ENCODE measurements at regions not wholly inside any gene's neighbourhood (a gene's known extent, or its start where the extent isn't known, plus 50 kb on each side); places are given as distances from the start of the nearest gene placed in this dataset.

DNA sequence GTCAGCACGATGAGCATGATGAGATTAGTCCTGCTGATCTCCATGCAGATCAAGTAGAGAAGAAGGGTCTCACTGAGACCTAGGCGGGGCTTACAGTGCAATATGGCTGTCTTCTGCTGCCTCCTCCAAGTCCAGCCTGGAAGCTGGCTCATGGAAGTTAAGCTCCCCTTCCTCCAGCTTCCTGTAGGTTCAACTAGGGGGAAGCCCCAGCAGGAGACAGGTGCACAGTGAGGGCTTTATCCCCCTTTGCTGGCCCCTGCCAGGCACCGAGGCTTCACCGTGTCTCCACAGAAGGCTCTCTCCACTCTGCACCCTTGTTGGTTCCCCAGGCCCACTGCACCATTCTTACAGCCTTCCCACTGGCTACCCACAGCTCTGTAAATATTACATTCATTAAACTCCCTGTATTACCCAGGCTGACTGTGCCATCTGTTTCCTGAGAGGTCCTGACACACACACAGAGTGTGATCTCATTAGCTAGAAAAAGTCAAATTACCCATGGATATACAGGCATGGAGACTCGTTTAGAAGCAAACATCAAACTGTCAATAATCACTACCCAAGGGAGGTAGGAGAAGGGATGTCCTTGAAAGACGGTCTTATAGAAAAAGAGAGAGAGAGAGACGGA, 90.4 kb downstream of the SLC2A10 start:
- TF ChIP-seq ZNF8 (CRISPR knock-in tag; IDR thresholded peaks at IDR 0.05) (no peak), PPARA (CRISPR knock-in tag; IDR thresholded peaks at IDR 0.05; ENCODE audit: borderline replicate concordance) (no peak), ZNF70 (CRISPR knock-in tag; IDR thresholded peaks at IDR 0.05) (no peak), RARB (CRISPR knock-in tag; IDR thresholded peaks at IDR 0.05) (no peak), ZNF565 (CRISPR knock-in tag; conservative IDR thresholded peaks at IDR 0.05; ENCODE audit: low read depth) (no peak), CSDC2 (CRISPR knock-in tag; IDR thresholded peaks at IDR 0.05) (no peak), ARNTL (CRISPR knock-in tag; IDR thresholded peaks at IDR 0.05; ENCODE audit: borderline replicate concordance, low read depth) (no peak), ZFP3 (CRISPR knock-in tag; IDR thresholded peaks at IDR 0.05) (no peak)
- TF ChIP-seq, protein P1, sequence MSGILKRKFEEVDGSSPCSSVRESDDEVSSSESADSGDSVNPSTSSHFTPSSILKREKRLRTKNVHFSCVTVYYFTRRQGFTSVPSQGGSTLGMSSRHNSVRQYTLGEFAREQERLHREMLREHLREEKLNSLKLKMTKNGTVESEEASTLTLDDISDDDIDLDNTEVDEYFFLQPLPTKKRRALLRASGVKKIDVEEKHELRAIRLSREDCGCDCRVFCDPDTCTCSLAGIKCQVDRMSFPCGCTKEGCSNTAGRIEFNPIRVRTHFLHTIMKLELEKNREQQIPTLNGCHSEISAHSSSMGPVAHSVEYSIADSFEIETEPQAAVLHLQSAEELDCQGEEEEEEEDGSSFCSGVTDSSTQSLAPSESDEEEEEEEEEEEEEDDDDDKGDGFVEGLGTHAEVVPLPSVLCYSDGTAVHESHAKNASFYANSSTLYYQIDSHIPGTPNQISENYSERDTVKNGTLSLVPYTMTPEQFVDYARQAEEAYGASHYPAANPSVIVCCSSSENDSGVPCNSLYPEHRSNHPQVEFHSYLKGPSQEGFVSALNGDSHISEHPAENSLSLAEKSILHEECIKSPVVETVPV (CRISPR knock-in tag; IDR thresholded peaks at IDR 0.05): no peak
- TF ChIP-seq, protein P2, sequence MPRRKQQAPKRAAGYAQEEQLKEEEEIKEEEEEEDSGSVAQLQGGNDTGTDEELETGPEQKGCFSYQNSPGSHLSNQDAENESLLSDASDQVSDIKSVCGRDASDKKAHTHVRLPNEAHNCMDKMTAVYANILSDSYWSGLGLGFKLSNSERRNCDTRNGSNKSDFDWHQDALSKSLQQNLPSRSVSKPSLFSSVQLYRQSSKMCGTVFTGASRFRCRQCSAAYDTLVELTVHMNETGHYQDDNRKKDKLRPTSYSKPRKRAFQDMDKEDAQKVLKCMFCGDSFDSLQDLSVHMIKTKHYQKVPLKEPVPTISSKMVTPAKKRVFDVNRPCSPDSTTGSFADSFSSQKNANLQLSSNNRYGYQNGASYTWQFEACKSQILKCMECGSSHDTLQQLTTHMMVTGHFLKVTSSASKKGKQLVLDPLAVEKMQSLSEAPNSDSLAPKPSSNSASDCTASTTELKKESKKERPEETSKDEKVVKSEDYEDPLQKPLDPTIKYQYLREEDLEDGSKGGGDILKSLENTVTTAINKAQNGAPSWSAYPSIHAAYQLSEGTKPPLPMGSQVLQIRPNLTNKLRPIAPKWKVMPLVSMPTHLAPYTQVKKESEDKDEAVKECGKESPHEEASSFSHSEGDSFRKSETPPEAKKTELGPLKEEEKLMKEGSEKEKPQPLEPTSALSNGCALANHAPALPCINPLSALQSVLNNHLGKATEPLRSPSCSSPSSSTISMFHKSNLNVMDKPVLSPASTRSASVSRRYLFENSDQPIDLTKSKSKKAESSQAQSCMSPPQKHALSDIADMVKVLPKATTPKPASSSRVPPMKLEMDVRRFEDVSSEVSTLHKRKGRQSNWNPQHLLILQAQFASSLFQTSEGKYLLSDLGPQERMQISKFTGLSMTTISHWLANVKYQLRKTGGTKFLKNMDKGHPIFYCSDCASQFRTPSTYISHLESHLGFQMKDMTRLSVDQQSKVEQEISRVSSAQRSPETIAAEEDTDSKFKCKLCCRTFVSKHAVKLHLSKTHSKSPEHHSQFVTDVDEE (CRISPR knock-in tag; IDR thresholded peaks at IDR 0.05): no peak
- ATAC-seq: no peak

DNA sequence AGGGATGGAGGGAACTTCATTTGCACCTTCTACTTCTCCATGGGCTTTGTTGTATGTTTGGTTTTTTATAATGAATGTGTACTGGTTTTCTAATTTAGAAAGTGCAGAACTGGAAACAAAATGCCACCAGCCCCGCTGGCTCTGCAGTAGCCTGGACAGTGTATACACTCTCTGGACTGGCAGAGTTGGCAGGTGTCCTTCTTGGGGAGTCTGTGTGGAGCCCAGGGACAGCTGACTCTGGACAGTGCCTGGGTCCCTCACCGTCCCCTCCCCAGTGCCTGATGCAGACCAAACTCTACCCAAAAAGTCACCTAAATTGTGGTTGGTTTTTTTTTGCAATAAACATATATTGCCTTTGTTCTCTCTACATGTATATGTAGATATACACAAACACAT, 91.0 kb downstream of the SLC2A10 start:
- TF ChIP-seq CSDC2 (CRISPR knock-in tag; IDR thresholded peaks at IDR 0.05) (no peak), ZC3H10 (CRISPR knock-in tag; IDR thresholded peaks at IDR 0.05) (no peak), ZNF565 (CRISPR knock-in tag; conservative IDR thresholded peaks at IDR 0.05; ENCODE audit: low read depth) (no peak), OSR1 (CRISPR knock-in tag; IDR thresholded peaks at IDR 0.05) (no peak), PPARA (CRISPR knock-in tag; IDR thresholded peaks at IDR 0.05; ENCODE audit: borderline replicate concordance) (no peak), ZNF70 (CRISPR knock-in tag; IDR thresholded peaks at IDR 0.05) (no peak), ZFP30 (CRISPR knock-in tag; IDR thresholded peaks at IDR 0.05) (no peak), ESRRG (CRISPR knock-in tag; IDR thresholded peaks at IDR 0.05) (no peak), RARB (CRISPR knock-in tag; IDR thresholded peaks at IDR 0.05) (no peak)
- TF ChIP-seq, protein P3, sequence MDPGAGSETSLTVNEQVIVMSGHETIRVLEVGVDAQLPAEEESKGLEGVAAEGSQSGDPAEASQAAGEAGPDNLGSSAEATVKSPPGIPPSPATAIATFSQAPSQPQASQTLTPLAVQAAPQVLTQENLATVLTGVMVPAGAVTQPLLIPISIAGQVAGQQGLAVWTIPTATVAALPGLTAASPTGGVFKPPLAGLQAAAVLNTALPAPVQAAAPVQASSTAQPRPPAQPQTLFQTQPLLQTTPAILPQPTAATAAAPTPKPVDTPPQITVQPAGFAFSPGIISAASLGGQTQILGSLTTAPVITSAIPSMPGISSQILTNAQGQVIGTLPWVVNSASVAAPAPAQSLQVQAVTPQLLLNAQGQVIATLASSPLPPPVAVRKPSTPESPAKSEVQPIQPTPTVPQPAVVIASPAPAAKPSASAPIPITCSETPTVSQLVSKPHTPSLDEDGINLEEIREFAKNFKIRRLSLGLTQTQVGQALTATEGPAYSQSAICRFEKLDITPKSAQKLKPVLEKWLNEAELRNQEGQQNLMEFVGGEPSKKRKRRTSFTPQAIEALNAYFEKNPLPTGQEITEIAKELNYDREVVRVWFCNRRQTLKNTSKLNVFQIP (CRISPR knock-in tag; IDR thresholded peaks at IDR 0.05; ENCODE audit: borderline replicate concordance, low read depth): no peak
- TF ChIP-seq, protein P4, sequence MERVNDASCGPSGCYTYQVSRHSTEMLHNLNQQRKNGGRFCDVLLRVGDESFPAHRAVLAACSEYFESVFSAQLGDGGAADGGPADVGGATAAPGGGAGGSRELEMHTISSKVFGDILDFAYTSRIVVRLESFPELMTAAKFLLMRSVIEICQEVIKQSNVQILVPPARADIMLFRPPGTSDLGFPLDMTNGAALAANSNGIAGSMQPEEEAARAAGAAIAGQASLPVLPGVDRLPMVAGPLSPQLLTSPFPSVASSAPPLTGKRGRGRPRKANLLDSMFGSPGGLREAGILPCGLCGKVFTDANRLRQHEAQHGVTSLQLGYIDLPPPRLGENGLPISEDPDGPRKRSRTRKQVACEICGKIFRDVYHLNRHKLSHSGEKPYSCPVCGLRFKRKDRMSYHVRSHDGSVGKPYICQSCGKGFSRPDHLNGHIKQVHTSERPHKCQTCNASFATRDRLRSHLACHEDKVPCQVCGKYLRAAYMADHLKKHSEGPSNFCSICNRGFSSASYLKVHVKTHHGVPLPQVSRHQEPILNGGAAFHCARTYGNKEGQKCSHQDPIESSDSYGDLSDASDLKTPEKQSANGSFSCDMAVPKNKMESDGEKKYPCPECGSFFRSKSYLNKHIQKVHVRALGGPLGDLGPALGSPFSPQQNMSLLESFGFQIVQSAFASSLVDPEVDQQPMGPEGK (CRISPR knock-in tag; IDR thresholded peaks at IDR 0.05; ENCODE audit: borderline replicate concordance): no peak
- no peak for ATAC-seq

DNA sequence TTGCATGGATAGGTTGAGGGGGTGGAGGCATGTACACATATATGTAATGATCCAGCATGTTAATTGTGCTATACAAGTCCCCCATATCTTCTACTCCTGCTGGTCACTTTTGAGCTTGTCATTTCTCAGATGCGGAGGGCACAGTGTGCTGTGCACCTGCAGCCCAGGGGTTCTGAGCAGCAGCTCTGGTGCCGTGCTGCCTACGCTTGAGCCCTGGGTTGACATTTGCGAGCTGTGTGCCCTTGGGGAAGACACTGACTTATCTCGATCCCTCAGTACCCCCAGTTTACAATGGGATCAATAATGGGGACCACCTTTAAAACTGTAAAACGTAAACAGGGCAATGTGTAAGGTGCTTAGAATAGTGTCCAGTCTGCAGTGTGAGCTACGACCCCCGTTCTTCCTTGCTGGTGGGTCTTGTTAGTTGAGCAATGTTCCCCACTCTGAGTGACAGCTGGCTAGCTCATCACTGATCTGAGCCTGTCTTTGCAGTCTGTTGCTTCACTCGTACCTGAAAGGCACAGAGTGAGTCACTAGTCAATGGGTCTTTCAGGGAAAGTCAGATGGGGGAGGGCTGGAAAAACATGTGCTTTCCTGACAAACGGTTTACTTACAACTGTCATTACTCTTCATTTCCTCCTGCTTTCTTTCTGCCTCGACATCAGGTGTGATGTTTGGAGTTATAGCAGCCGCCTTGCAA, 91.7 kb downstream of the SLC2A10 start:
- TF ChIP-seq ZNF565 (CRISPR knock-in tag; conservative IDR thresholded peaks at IDR 0.05; ENCODE audit: low read depth) (no peak), ZFP3 (CRISPR knock-in tag; IDR thresholded peaks at IDR 0.05) (no peak), ZFP30 (CRISPR knock-in tag; IDR thresholded peaks at IDR 0.05) (no peak), BACH2 (CRISPR knock-in tag; IDR thresholded peaks at IDR 0.05; ENCODE audit: borderline replicate concordance) (no peak), ZNF8 (CRISPR knock-in tag; IDR thresholded peaks at IDR 0.05) (no peak), TOX (CRISPR knock-in tag; IDR thresholded peaks at IDR 0.05; ENCODE audit: borderline replicate concordance) (no peak), TCF4 (CRISPR knock-in tag; IDR thresholded peaks at IDR 0.05; ENCODE audit: borderline replicate concordance) (no peak), CSDC2 (CRISPR knock-in tag; IDR thresholded peaks at IDR 0.05) (no peak), PPARA (CRISPR knock-in tag; IDR thresholded peaks at IDR 0.05; ENCODE audit: borderline replicate concordance) (no peak), SNAI2 (CRISPR knock-in tag; IDR thresholded peaks at IDR 0.05) (no peak), ZNF70 (CRISPR knock-in tag; IDR thresholded peaks at IDR 0.05) (no peak), RARB (CRISPR knock-in tag; IDR thresholded peaks at IDR 0.05) (no peak)
- TF ChIP-seq, protein P1 (CRISPR knock-in tag; IDR thresholded peaks at IDR 0.05): no peak
- TF ChIP-seq, protein P2 (CRISPR knock-in tag; IDR thresholded peaks at IDR 0.05): no peak
- TF ChIP-seq, protein P3 (CRISPR knock-in tag; IDR thresholded peaks at IDR 0.05; ENCODE audit: borderline replicate concordance, low read depth): no peak
- no peak for ATAC-seq
